NOMO-1 treated with DMSO at 0.1 percent for 48 hours (cell line): ENCODE measurements at regions not wholly inside any gene's neighbourhood (a gene's known extent, or its start where the extent isn't known, plus 50 kb on each side); places are given as distances from the start of the nearest gene placed in this dataset.

Experiments used
- DNase-seq: peaks from one replicate; lab custom pipeline; 2025; ENCODE audit not compliant: unreplicated experiment; lab: John Stamatoyannopoulos, UW

GRCh38 chr10:105807935-105808587 lies 1167.0 kb downstream of the SORCS3 start:
- DNase-seq = peak; percentile 89

- DNase-seq = no peak
Observed at GRCh38 chr10:105803206-105803605, 1162.1 kb downstream of the SORCS3 start.

- DNase-seq = no peak
Observed at GRCh38 chr10:105800641-105801040, 1159.6 kb downstream of the SORCS3 start.

- DNase-seq = no peak
Observed at GRCh38 chr10:105798328-105798889, 1157.3 kb downstream of the SORCS3 start.

- DNase-seq = peak; percentile 63
Observed at GRCh38 chr10:105797234-105797890, 1156.3 kb downstream of the SORCS3 start.

GRCh38 chr10:105793071-105793470 lies 1152.0 kb downstream of the SORCS3 start:
- DNase-seq = no peak

GRCh38 chr10:105785721-105786120 lies 1144.6 kb downstream of the SORCS3 start:
- no peak for DNase-seq

GRCh38 chr10:105783936-105784483 lies 1142.9 kb downstream of the SORCS3 start:
- no peak for DNase-seq

GRCh38 chr10:105774881-105775280 lies 1133.8 kb downstream of the SORCS3 start:
- DNase-seq = no peak

GRCh38 chr10:105774351-105774750 lies 1133.3 kb downstream of the SORCS3 start:
- DNase-seq = no peak

GRCh38 chr10:105770524-105771212 lies 1129.6 kb downstream of the SORCS3 start:
- no peak for DNase-seq

- DNase-seq = no peak
Observed at GRCh38 chr10:105769248-105770184, 1128.4 kb downstream of the SORCS3 start.

GRCh38 chr10:105763611-105764010 lies 1122.5 kb downstream of the SORCS3 start:
- no peak for DNase-seq

GRCh38 chr10:105761576-105762260 lies 1120.6 kb downstream of the SORCS3 start:
- peak; percentile 20 for DNase-seq

GRCh38 chr10:105759669-105760068 lies 1118.6 kb downstream of the SORCS3 start:
- no peak for DNase-seq

- no peak for DNase-seq
Observed at GRCh38 chr10:105758209-105758998, 1117.3 kb downstream of the SORCS3 start.

GRCh38 chr10:105757302-105757701 lies 1116.2 kb downstream of the SORCS3 start:
- DNase-seq = no peak

- no peak for DNase-seq
Observed at GRCh38 chr10:105756386-105756785, 1115.3 kb downstream of the SORCS3 start.

GRCh38 chr10:105751688-105752087 lies 1110.6 kb downstream of the SORCS3 start:
- no peak for DNase-seq
